SK-N-SH (cell line): ENCODE measurements at regions not wholly inside any gene's neighbourhood (a gene's known extent, or its start where the extent isn't known, plus 50 kb on each side); places are given as distances from the start of the nearest gene placed in this dataset.

ENCODE experiments used
- CTCF ChIA-PET: fragments of 300-600, 350-600 bp; formaldehyde crosslinking; extraction: SDS; loops from one replicate; lab custom pipeline; 2021; lab: Yijun Ruan, JAX
- POLR2A ChIA-PET: fragments of 350-600 bp; sonication (Branson Sonifier 250); formaldehyde crosslinking; extraction: SDS; loops from one replicate; lab custom pipeline; 2020; ENCODE audit warnings: antibody characterized with exemption, inconsistent platforms; lab: Yijun Ruan, JAX
- DNase-seq: peaks from one replicate; pipeline ENCODE4 v3.0.0; 2012
- H2AFZ ChIP-seq: fragments of 200-600 bp; sonication (generic); 2 replicates; pipeline ENCODE4 v1.8.1; 2016; ENCODE audit warnings: antibody characterized with exemption, mild to moderate bottlenecking, low read depth
- H3F3A ChIP-seq: fragments of 200-600 bp; sonication (generic); replicated peaks from 2 replicates; pipeline ENCODE3; 2016; ENCODE audit warnings: antibody characterized with exemption, mild to moderate bottlenecking; ENCODE audit not compliant: insufficient read depth
- H3K27ac ChIP-seq, 2 experiments: fragments of 200-500 bp in 1 of 2; fragments of 200-600 bp in 1 of 2; sonication (Bioruptor generic) in 1 of 2; sonication (generic), shearing (Covaris generic) in 1 of 2; 2 replicates each; pipeline versions ENCODE4 v1.5.1 to v1.6.1; 2014 to 2016; ENCODE audit warnings: low read depth in 2 of 2, inconsistent platforms in 1 of 2, low read length in 1 of 2, mild to moderate bottlenecking in 1 of 2, mixed read lengths in 1 of 2
- H3K27me3 ChIP-seq: fragments of 200-600 bp; sonication (generic), shearing (Covaris generic); 2 replicates; pipeline ENCODE4 v1.6.1; 2016; ENCODE audit warnings: mixed run types; ENCODE audit not compliant: insufficient read depth
- H3K36me3 ChIP-seq, 2 experiments: fragments of 200-500 bp in 1 of 2; fragments of 200-600 bp in 1 of 2; sonication (Bioruptor generic) in 1 of 2; sonication (generic) in 1 of 2; replicated peaks in 1 of 2; 2 replicates each; pipeline versions ENCODE3 to v1.5.1; 2014 to 2016; ENCODE audit warnings: low read length in 1 of 2, mild to moderate bottlenecking in 1 of 2; ENCODE audit not compliant: insufficient read depth in 2 of 2, control insufficient read depth in 1 of 2
- H3K4me1 ChIP-seq, 2 experiments: fragments of 200-500 bp in 1 of 2; fragments of 200-600 bp in 1 of 2; sonication (Bioruptor generic) in 1 of 2; sonication (generic), shearing (Covaris generic) in 1 of 2; 2 replicates each; pipeline versions ENCODE4 v1.5.1 to v1.6.1; 2014 to 2016; ENCODE audit warnings: low read depth in 1 of 2, low read length in 1 of 2, mixed run types in 1 of 2; ENCODE audit not compliant: insufficient read depth in 2 of 2, control insufficient read depth in 1 of 2
- H3K4me2 ChIP-seq: fragments of 200-600 bp; sonication (generic), shearing (Covaris generic); 2 replicates; pipeline ENCODE4 v1.6.1; 2017; ENCODE audit warnings: mixed run types
- H3K4me3 ChIP-seq, 2 experiments: fragments of 200-500 bp in 1 of 2; fragments of 200-600 bp in 1 of 2; sonication (Bioruptor generic) in 1 of 2; sonication (generic), shearing (Covaris generic) in 1 of 2; 2 replicates each; pipeline versions ENCODE4 v1.5.1 to v1.8.1; 2014 to 2016; ENCODE audit warnings: low read depth in 2 of 2, inconsistent platforms in 1 of 2, low read length in 1 of 2, mild to moderate bottlenecking in 1 of 2, mixed read lengths in 1 of 2, moderate library complexity in 1 of 2
- H3K79me2 ChIP-seq: fragments of 200-600 bp; sonication (generic); 2 replicates; pipeline ENCODE4 v1.8.1; 2017; ENCODE audit warnings: mild to moderate bottlenecking; ENCODE audit not compliant: insufficient read depth
- H3K9ac ChIP-seq: fragments of 200-600 bp; sonication (generic); 2 replicates; pipeline ENCODE4 v1.6.1; 2017; ENCODE audit warnings: mixed run types
- H3K9me2 ChIP-seq: fragments of 200-600 bp; sonication (generic); 2 replicates; pipeline ENCODE4 v1.6.1; 2017; ENCODE audit warnings: mixed run types
- H3K9me3 ChIP-seq: fragments of 200-600 bp; sonication (generic); 2 replicates; pipeline ENCODE4 v1.6.1; 2017; ENCODE audit warnings: mixed run types, mild to moderate bottlenecking, moderate library complexity
- H4K20me1 ChIP-seq: fragments of 200-600 bp; sonication (generic); 2 replicates; pipeline ENCODE4 v1.6.1; 2017; ENCODE audit warnings: mild to moderate bottlenecking, mixed run types; ENCODE audit not compliant: insufficient read depth
- EZH2phosphoT487 ChIP-seq: fragments of 200-600 bp; sonication (generic); IDR thresholded peaks from 2 replicates; pipeline ENCODE4 v1.6.1; 2017; ENCODE audit warnings: low read depth, mixed run types, mild to moderate bottlenecking, antibody characterized with exemption, moderate library complexity, borderline replicate concordance
- FOSL2 ChIP-seq: IDR thresholded peaks from 2 replicates; pipeline ENCODE4 v1.4.0; 2012; ENCODE audit warnings: low read depth, mild to moderate bottlenecking, moderate library complexity, borderline replicate concordance
- FOXJ3 ChIP-seq: sonication (generic); formaldehyde crosslinking; IDR thresholded peaks from 2 replicates; pipeline ENCODE4 v1.5.1; 2020; ENCODE audit warnings: mild to moderate bottlenecking, missing genetic modification reagents
- FOXM1 ChIP-seq: IDR thresholded peaks from 2 replicates; pipeline ENCODE4 v1.4.0; 2012; ENCODE audit warnings: low read depth, mild to moderate bottlenecking
- GABPA ChIP-seq: IDR thresholded peaks from 2 replicates; pipeline ENCODE4 v1.4.0; 2012; ENCODE audit warnings: low read depth, mild to moderate bottlenecking
- GATA2 ChIP-seq: sonication (generic); formaldehyde crosslinking; IDR thresholded peaks from 2 replicates; pipeline ENCODE4 v1.5.0; 2020; ENCODE audit warnings: mild to moderate bottlenecking, missing genetic modification reagents
- MEF2A ChIP-seq: IDR thresholded peaks from 2 replicates; pipeline ENCODE4 v1.4.0; 2012; ENCODE audit warnings: low read depth, borderline replicate concordance
- MXI1 ChIP-seq: IDR thresholded peaks from 2 replicates; pipeline ENCODE4 v1.6.1; 2012; ENCODE audit warnings: mild to moderate bottlenecking, low read depth, low read length, improper control_type of control experiment
- NFIC ChIP-seq: IDR thresholded peaks from 2 replicates; pipeline ENCODE4 v1.4.0; 2012; ENCODE audit warnings: borderline replicate concordance
- POLR2AphosphoS5 ChIP-seq: IDR thresholded peaks from 2 replicates; pipeline ENCODE4 v1.6.1; 2012; ENCODE audit warnings: low read depth, low read length
- RAD21 ChIP-seq: IDR thresholded peaks from 2 replicates; pipeline ENCODE4 v1.6.1; 2012; ENCODE audit warnings: mild to moderate bottlenecking, low read length
- RCOR1 ChIP-seq: fragments of 150-350 bp; IDR thresholded peaks from 2 replicates; pipeline ENCODE4 v1.6.1; 2017; ENCODE audit warnings: antibody characterized with exemption, low read length
- RFX5 ChIP-seq: IDR thresholded peaks from 2 replicates; pipeline ENCODE4 v1.6.1; 2012; ENCODE audit warnings: mild to moderate bottlenecking, improper control_type of control experiment, low read length
- RXRA ChIP-seq: IDR thresholded peaks from 2 replicates; pipeline ENCODE4 v1.4.0; 2012; ENCODE audit warnings: low read depth, mild to moderate bottlenecking, borderline replicate concordance
- SIN3A ChIP-seq: IDR thresholded peaks from 2 replicates; pipeline ENCODE4 v1.6.1; 2012; ENCODE audit warnings: low read depth, mild to moderate bottlenecking, low read length, moderate library complexity, borderline replicate concordance
- SMC3 ChIP-seq: IDR thresholded peaks from 2 replicates; pipeline ENCODE4 v1.6.1; 2012; ENCODE audit warnings: low read depth, low read length, improper control_type of control experiment
- TAF1 ChIP-seq: IDR thresholded peaks from 2 replicates; pipeline ENCODE4 v1.6.1; 2012; ENCODE audit warnings: low read depth, mild to moderate bottlenecking, low read length, moderate library complexity, borderline replicate concordance
- TCF12 ChIP-seq: IDR thresholded peaks from 2 replicates; pipeline ENCODE4 v1.4.0; 2012
- YY1 ChIP-seq: IDR thresholded peaks from 2 replicates; pipeline ENCODE4 v1.4.0; 2012; ENCODE audit warnings: low read depth, mild to moderate bottlenecking
- WGBS: methylation state at CpG from one replicate; pipeline ENCODE4 v1.1.6; 2017; ENCODE audit warnings: low lambda C conversion rate; 5-methylcytosine and 5-hydroxymethylcytosine counted together
- TF ChIP-seq, protein P1 (sequence below): IDR thresholded peaks from 2 replicates; pipeline ENCODE4 v1.4.0; 2012; ENCODE audit warnings: low read depth
- TF ChIP-seq, protein P2 (sequence below): fragments of 150-350 bp; IDR thresholded peaks from 2 replicates; pipeline ENCODE4 v1.6.1; 2016; ENCODE audit warnings: mild to moderate bottlenecking, low read depth, low read length

DNA sequence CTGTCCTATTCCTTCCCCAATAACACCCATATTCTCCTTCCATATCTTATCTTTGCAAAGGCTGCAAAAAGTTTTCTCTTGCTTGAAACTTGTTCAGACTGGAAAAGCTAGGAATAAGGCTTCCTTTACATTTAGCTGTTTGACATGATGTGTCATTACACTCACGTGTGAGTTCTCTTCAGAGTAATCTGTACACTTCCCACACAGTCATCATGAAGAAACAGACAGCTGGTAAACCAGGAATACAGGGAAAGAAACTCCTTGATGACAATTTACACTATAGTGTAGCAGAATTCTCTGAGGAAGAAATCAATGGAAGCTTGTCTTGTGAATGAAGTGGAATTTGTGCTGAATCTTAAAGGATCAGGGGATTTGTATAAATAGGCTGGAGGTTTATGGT, 628.6 kb upstream of the CDH2 start:
- Histone ChIP-seq H3K4me3 (no peak overlapping the region), H3K9me2 (no peaks in the 10 kb centered on the region), H3K79me2 (no peaks in the 10 kb centered on the region), H3K36me3 (no peaks in the 10 kb centered on the region), H2AFZ (no peak overlapping the region), H4K20me1 (no peaks in the 10 kb centered on the region), H3F3A (peaks cover 13% of the 10 kb centered on the region), H3K4me1 (peaks cover 3 to 18% of the 10 kb centered on the region in 2 experiments; a peak in 3 of 4 replicates), H3K9ac (no peak overlapping the region), H3K9me3 (peaks cover 16% of the 10 kb centered on the region; the same call in 1 of the 2 replicates), H3K4me2 (no peak overlapping the region), H3K27ac (peak overlapping the region in 1 of 2 experiments; percentile 71; a peak in 1 of 4 replicates), H3K27me3 (no peaks in the 10 kb centered on the region)
- TF ChIP-seq POLR2AphosphoS5 (no peak), EZH2phosphoT487 (no peak), GABPA (no peak), YY1 (no peak), RFX5 (no peak), MEF2A (no peak), FOSL2 (no peak), TCF12 (no peak), RAD21 (no peak)
- CTCF ChIA-PET, result interaction anchor here (1.4 to 2.1 kb wide), 2 partner anchors 10 to 43 kb away, joined by 3 to 7 read pairs; no protein-coding TSS in a partner anchor
- no peak for DNase-seq
- WGBS, result 91% methylated on average over 1 of the region's 1 CpG
- POLR2A ChIA-PET, result no interaction called here

DNA sequence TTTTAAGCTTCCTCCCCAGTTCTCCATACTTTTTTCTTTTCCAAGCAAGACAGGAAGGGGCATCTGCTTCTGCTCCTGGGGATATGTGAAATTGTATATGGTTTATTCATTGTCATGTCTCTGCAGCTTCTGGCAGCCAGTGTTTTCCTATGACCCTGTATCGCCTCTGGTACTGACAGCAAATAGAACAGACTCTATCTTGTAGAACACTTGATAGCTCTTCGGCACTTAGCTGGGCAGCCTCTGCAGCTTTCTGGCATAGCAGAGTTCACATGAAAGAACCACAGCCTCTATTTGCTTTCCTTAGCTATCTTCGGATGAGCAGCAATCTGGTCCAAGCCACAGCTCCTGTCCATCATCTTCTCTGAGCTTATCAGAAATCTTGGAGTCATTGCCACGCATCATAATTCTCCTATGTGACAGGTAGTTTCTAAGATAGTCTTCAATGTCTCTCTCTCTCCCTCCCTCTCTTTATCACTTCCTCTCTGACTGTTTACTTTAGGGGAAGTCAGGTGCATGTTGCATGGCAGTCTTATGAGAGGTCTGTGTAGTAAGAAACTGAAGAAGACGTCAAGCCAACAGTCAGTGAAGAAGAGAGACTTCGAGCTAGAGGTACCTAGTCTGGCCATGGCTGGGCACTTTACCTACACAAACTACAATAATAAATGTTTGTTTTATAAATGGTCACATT, 627.7 kb upstream of the CDH2 start:
- H3K36me3 ChIP-seq, result no peaks in the 10 kb centered on the region
- no peak overlapping the region for H3K4me2 ChIP-seq
- no peaks in the 10 kb centered on the region for H3K27me3 ChIP-seq
- H3K9me3 ChIP-seq, result peaks cover 11% of the 10 kb centered on the region; the same call in 1 of the 2 replicates
- no peaks in the 10 kb centered on the region for H4K20me1 ChIP-seq
- no peak for DNase-seq
- peak overlapping the region in 1 of 2 experiments; percentile 71; a peak in 1 of 4 replicates for H3K27ac ChIP-seq
- TF ChIP-seq SMC3 (no peak), TAF1 (no peak), FOXM1 (no peak), NFIC (no peak), FOXJ3 (CRISPR knock-in tag) (no peak), RXRA (no peak), EZH2phosphoT487 (no peak), SIN3A (no peak), RCOR1 (no peak), MXI1 (no peak), GATA2 (CRISPR knock-in tag) (no peak)
- TF ChIP-seq, protein P1, sequence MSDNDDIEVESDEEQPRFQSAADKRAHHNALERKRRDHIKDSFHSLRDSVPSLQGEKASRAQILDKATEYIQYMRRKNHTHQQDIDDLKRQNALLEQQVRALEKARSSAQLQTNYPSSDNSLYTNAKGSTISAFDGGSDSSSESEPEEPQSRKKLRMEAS, result no peak
- TF ChIP-seq, protein P2, sequence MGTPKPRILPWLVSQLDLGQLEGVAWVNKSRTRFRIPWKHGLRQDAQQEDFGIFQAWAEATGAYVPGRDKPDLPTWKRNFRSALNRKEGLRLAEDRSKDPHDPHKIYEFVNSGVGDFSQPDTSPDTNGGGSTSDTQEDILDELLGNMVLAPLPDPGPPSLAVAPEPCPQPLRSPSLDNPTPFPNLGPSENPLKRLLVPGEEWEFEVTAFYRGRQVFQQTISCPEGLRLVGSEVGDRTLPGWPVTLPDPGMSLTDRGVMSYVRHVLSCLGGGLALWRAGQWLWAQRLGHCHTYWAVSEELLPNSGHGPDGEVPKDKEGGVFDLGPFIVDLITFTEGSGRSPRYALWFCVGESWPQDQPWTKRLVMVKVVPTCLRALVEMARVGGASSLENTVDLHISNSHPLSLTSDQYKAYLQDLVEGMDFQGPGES, result no peak
- H3K4me3 ChIP-seq, result no peak overlapping the region
- POLR2A ChIA-PET, result interaction anchor here (0.7 kb wide), 1 partner anchor 116 kb away, joined by 3 read pairs; no protein-coding TSS in a partner anchor
- H3F3A ChIP-seq, result peaks cover 13% of the 10 kb centered on the region
- H3K4me1 ChIP-seq, result peaks cover 3 to 18% of the 10 kb centered on the region in 2 experiments; a peak in 3 of 4 replicates
- CTCF ChIA-PET, result interaction anchor here (1.0 to 2.1 kb wide), 4 partner anchors 9 to 44 kb away, joined by 3 to 7 read pairs (median 3); no protein-coding TSS in a partner anchor
- H3K9ac ChIP-seq, result no peak overlapping the region
- no peaks in the 10 kb centered on the region for H3K9me2 ChIP-seq
- H2AFZ ChIP-seq, result no peak overlapping the region
- no peaks in the 10 kb centered on the region for H3K79me2 ChIP-seq
- 79% methylated on average over 6 of the region's 6 CpGs for WGBS
